ENCODE measurements at regions not wholly inside any gene's neighbourhood (a gene's known extent, or its start where the extent isn't known, plus 50 kb on each side); places are given as distances from the start of the nearest gene placed in this dataset.

- no peak overlapping the region for H3K4me3 ChIP-seq (ENCODE audit: severe bottlenecking)
- H3K27me3 ChIP-seq (ENCODE audit: insufficient read depth, poor library complexity, severe bottlenecking), result no peaks in the 10 kb centered on the region
- ATAC-seq (ENCODE audit: low read depth), result no peak
- H3K4me1 ChIP-seq (ENCODE audit: insufficient read depth, poor library complexity, severe bottlenecking), result no peaks in the 10 kb centered on the region
- no peak for DNase-seq (ENCODE audit: low spot score)
- no peaks in the 10 kb centered on the region for H3K9me3 ChIP-seq (ENCODE audit: severe bottlenecking)
- no peaks in the 10 kb centered on the region for H3K36me3 ChIP-seq (ENCODE audit: low read depth)
- no peak overlapping the region for H3K27ac ChIP-seq (ENCODE audit: poor library complexity, severe bottlenecking)
- no peak for TF ChIP-seq CTCF (IDR thresholded peaks at IDR 0.05; ENCODE audit: poor library complexity, severe bottlenecking)
Observed at GRCh38 chr4:133263104-133263503, 114.0 kb downstream of the PCDH10 start.

- H3K36me3 ChIP-seq (ENCODE audit: low read depth), result no peaks in the 10 kb centered on the region
- ATAC-seq (ENCODE audit: low read depth) (no peak), DNase-seq (ENCODE audit: low spot score) (no peak)
- H3K27ac ChIP-seq (ENCODE audit: poor library complexity, severe bottlenecking), result no peak overlapping the region
- no peaks in the 10 kb centered on the region for H3K9me3 ChIP-seq (ENCODE audit: severe bottlenecking)
- H3K4me1 ChIP-seq (ENCODE audit: insufficient read depth, poor library complexity, severe bottlenecking), result no peaks in the 10 kb centered on the region
- TF ChIP-seq CTCF (IDR thresholded peaks at IDR 0.05; ENCODE audit: poor library complexity, severe bottlenecking), result no peak
- H3K27me3 ChIP-seq (ENCODE audit: insufficient read depth, poor library complexity, severe bottlenecking), result no peaks in the 10 kb centered on the region
- no peak overlapping the region for H3K4me3 ChIP-seq (ENCODE audit: severe bottlenecking)
Observed at GRCh38 chr4:133247861-133248260, 98.8 kb downstream of the PCDH10 start.

GRCh38 chr4:133245226-133245625 is 96.1 kb downstream of the PCDH10 start:
- H3K27ac ChIP-seq (ENCODE audit: poor library complexity, severe bottlenecking), result no peak overlapping the region
- no peak for DNase-seq (ENCODE audit: low spot score)
- no peaks in the 10 kb centered on the region for H3K27me3 ChIP-seq (ENCODE audit: insufficient read depth, poor library complexity, severe bottlenecking)
- H3K4me1 ChIP-seq (ENCODE audit: insufficient read depth, poor library complexity, severe bottlenecking), result no peaks in the 10 kb centered on the region
- H3K9me3 ChIP-seq (ENCODE audit: severe bottlenecking), result no peaks in the 10 kb centered on the region
- H3K4me3 ChIP-seq (ENCODE audit: severe bottlenecking), result no peak overlapping the region
- no peak for TF ChIP-seq CTCF (IDR thresholded peaks at IDR 0.05; ENCODE audit: poor library complexity, severe bottlenecking)
- ATAC-seq (ENCODE audit: low read depth), result no peak
- no peaks in the 10 kb centered on the region for H3K36me3 ChIP-seq (ENCODE audit: low read depth)

Measured in RWPE2 (cell line).